ENCODE measurements at regions not wholly inside any gene's neighbourhood (a gene's known extent, or its start where the extent isn't known, plus 50 kb on each side); places are given as distances from the start of the nearest gene placed in this dataset.

DNA sequence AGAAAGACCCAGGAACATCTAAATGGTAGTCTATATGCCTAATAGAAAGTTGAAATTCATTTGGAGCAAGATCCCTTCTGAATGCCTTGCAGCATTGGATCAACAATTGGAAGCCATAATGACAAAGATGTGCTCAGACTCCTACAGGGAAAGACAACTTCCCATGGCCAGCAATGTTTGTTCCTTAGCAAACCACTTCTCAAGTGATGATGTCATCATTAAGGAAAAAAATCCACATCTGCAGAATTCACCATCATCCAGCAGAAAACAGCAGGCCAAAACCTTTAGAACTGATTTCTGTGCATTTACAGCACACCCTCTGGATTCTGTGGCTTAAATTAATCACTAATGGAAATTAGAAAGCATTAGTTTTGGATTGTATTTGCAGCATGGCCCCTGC, 82.4 kb upstream of the ZIC3 start:
- H3K9me3 ChIP-seq: no peaks in the 10 kb centered on the region
- H3K27ac ChIP-seq: no peak overlapping the region
- DNase-seq (ENCODE audit: low spot score) (no peak), ATAC-seq (ENCODE audit: insufficient number of reproducible peaks, low FRiP score, low read depth) (no peak)
- no peaks in the 10 kb centered on the region for H3K4me1 ChIP-seq (ENCODE audit: control insufficient read depth in 1 of 2, low read depth in 2 of 2)
- no peak overlapping the region for H3K4me3 ChIP-seq
- no peaks in the 10 kb centered on the region for H3K27me3 ChIP-seq (replicated peaks; ENCODE audit: insufficient read depth)
- no peaks in the 10 kb centered on the region for H3K36me3 ChIP-seq
- TF ChIP-seq, protein P1, sequence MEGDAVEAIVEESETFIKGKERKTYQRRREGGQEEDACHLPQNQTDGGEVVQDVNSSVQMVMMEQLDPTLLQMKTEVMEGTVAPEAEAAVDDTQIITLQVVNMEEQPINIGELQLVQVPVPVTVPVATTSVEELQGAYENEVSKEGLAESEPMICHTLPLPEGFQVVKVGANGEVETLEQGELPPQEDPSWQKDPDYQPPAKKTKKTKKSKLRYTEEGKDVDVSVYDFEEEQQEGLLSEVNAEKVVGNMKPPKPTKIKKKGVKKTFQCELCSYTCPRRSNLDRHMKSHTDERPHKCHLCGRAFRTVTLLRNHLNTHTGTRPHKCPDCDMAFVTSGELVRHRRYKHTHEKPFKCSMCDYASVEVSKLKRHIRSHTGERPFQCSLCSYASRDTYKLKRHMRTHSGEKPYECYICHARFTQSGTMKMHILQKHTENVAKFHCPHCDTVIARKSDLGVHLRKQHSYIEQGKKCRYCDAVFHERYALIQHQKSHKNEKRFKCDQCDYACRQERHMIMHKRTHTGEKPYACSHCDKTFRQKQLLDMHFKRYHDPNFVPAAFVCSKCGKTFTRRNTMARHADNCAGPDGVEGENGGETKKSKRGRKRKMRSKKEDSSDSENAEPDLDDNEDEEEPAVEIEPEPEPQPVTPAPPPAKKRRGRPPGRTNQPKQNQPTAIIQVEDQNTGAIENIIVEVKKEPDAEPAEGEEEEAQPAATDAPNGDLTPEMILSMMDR (IDR thresholded peaks at IDR 0.05): no peak

DNA sequence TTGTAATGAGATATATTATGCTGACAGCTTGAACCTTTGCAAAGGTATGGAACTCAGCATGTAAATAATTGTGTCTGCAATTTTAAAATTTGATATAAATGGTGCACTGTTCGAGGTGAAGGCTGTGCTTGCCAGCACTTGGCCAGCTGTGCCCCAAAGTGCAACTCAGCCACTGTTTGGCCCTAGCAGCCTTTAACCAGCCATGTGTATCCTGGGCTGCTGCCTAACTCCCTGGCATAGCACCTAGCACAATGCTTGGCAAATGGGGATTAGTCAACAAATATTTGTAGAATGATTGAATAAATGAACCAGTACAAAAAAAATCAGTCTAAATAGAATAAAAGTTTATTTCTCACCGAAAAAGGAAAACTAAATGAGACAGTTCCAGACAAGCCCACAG, 83.8 kb upstream of the ZIC3 start:
- H3K27ac ChIP-seq: no peak overlapping the region
- H3K9me3 ChIP-seq: no peaks in the 10 kb centered on the region
- H3K36me3 ChIP-seq: no peaks in the 10 kb centered on the region
- DNase-seq (ENCODE audit: low spot score) (no peak), ATAC-seq (ENCODE audit: insufficient number of reproducible peaks, low FRiP score, low read depth) (no peak)
- no peaks in the 10 kb centered on the region for H3K27me3 ChIP-seq (replicated peaks; ENCODE audit: insufficient read depth)
- no peaks in the 10 kb centered on the region for H3K4me1 ChIP-seq (ENCODE audit: control insufficient read depth in 1 of 2, low read depth in 2 of 2)
- TF ChIP-seq, protein P1 (IDR thresholded peaks at IDR 0.05): no peak
- H3K4me3 ChIP-seq: no peak overlapping the region

DNA sequence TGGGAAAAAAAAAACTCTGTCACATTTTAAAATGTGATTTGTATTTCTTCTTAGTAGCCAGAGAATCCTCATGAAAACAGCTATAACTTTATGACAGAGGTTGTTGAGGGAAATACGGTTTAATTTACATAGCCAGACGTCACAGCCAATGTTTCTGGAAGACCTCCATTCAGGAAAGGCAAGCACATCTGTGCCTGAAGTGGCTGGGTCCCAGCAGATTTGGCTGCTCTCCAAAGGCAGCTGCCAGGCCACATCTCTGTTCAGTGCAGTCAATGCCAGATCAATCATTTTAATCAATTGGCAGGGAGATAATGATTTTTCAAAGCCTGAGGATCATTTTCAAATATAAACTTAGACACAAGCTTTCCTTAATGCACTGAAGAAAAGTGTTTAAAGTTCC, 86.5 kb upstream of the ZIC3 start:
- Histone ChIP-seq H3K27ac (no peak overlapping the region), H3K27me3 (replicated peaks; ENCODE audit: insufficient read depth) (no peaks in the 10 kb centered on the region), H3K9me3 (no peaks in the 10 kb centered on the region), H3K4me1 (ENCODE audit: control insufficient read depth in 1 of 2, low read depth in 2 of 2) (no peaks in the 10 kb centered on the region), H3K36me3 (no peaks in the 10 kb centered on the region), H3K4me3 (no peak overlapping the region)
- TF ChIP-seq, protein P1 (IDR thresholded peaks at IDR 0.05): no peak
- ATAC-seq (ENCODE audit: insufficient number of reproducible peaks, low FRiP score, low read depth) (no peak), DNase-seq (ENCODE audit: low spot score) (no peak)

DNA sequence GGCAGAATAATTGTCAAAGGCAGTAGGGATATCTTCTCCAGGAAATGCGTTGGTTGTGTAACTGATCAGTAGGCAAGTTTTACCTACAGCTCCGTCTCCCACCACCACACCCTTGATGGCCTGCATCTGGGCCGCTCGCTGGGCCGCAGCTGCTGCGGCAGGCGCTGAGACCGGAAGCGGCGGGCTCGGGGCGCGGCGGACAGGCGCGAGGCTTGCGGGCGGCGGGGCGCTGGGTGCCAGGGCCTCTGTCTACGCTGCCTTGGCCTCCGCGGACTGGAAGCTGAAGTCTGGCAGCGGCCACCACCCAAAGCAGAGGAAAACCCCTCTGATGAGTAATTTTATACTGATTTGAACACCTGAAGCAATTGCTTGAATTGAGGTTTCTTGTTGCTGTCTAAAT, 124.2 kb upstream of the ZIC3 start:
- H3K27ac ChIP-seq: no peak overlapping the region
- no peaks in the 10 kb centered on the region for H3K4me1 ChIP-seq (ENCODE audit: control insufficient read depth in 1 of 2, low read depth in 2 of 2)
- H3K27me3 ChIP-seq (replicated peaks; ENCODE audit: insufficient read depth): no peaks in the 10 kb centered on the region
- TF ChIP-seq, protein P1 (IDR thresholded peaks at IDR 0.05): no peak
- ATAC-seq (ENCODE audit: insufficient number of reproducible peaks, low FRiP score, low read depth) (no peak), DNase-seq (ENCODE audit: low spot score) (no peak)
- H3K4me3 ChIP-seq: no peak overlapping the region
- no peaks in the 10 kb centered on the region for H3K36me3 ChIP-seq
- H3K9me3 ChIP-seq: no peaks in the 10 kb centered on the region

DNA sequence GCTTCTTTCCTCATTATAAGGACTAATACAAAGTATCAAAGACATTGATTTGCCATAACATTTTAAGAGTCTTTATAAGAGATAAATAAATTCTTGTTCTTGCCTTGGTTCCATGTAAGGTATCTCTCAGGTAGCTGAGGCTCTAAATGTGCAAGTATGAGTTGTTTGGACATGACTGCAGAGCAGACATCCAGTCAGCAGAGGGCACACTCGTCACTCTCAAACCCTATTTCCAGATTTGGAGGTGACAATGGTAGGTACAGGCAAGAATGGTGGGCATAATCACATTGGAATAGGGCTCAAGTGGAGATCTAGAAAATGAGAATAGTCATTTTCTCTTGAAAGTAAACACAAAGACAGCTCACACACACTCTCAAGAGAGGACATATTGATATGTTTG, 133.3 kb upstream of the ZIC3 start:
- ATAC-seq (ENCODE audit: insufficient number of reproducible peaks, low FRiP score, low read depth) (no peak), DNase-seq (ENCODE audit: low spot score) (no peak)
- H3K4me1 ChIP-seq (ENCODE audit: control insufficient read depth in 1 of 2, low read depth in 2 of 2): peaks cover 0 to 7% of the 10 kb centered on the region in 2 donors
- H3K4me3 ChIP-seq: no peak overlapping the region
- H3K36me3 ChIP-seq: no peaks in the 10 kb centered on the region
- TF ChIP-seq, protein P1 (IDR thresholded peaks at IDR 0.05): no peak
- no peaks in the 10 kb centered on the region for H3K27me3 ChIP-seq (replicated peaks; ENCODE audit: insufficient read depth)
- no peaks in the 10 kb centered on the region for H3K9me3 ChIP-seq
- H3K27ac ChIP-seq: no peak overlapping the region

All from thoracic aorta (tissue), 2 donors.